Esophagus squamous epithelium (tissue), 5 donors: ENCODE measurements at regions not wholly inside any gene's neighbourhood (a gene's known extent, or its start where the extent isn't known, plus 50 kb on each side); places are given as distances from the start of the nearest gene placed in this dataset.

Experiments
- DNase-seq: peaks from one replicate; lab custom pipeline; 2025; lab: John Stamatoyannopoulos, UW
- H3K27ac ChIP-seq, 4 donors: fragments of 200-600 bp; sonication (generic); one replicate each; pipeline ENCODE4 v1.5.1; 2016 to 2019; ENCODE audit warnings: mild to moderate bottlenecking in 1 of 4
- H3K27me3 ChIP-seq, 4 donors: fragments of 200-600 bp; sonication (generic); 1 replicate in 3 of 4; 2 replicates in 1 of 4; pipeline versions ENCODE4 v1.5.1 to v1.6.0; 2017 to 2021; ENCODE audit warnings: antibody characterized with exemption in 1 of 4
- H3K36me3 ChIP-seq, 3 donors: fragments of 200-600 bp; sonication (generic); one replicate each; pipeline ENCODE4 v1.5.1; 2016 to 2019
- H3K4me1 ChIP-seq, 3 donors: fragments of 200-600 bp; sonication (generic); one replicate each; pipeline ENCODE4 v1.5.1; 2017 to 2019
- H3K4me3 ChIP-seq, 4 donors: fragments of 200-600 bp; sonication (generic); 1 replicate in 3 of 4; 2 replicates in 1 of 4; pipeline ENCODE4 v1.5.1; 2016 to 2019; ENCODE audit warnings: mild to moderate bottlenecking in 2 of 4, moderate library complexity in 1 of 4
- H3K9me3 ChIP-seq, 3 donors: fragments of 200-600 bp; sonication (generic); one replicate each; pipeline ENCODE4 v1.5.1; 2016 to 2019
- CTCF ChIP-seq, 6 experiments: fragments of 450-650 bp in 4 of 6; fragments of 200-600 bp in 2 of 6; sonication (generic) in 2 of 6; IDR thresholded peaks; one replicate each; pipeline ENCODE4 v1.5.1; 2016 to 2019; ENCODE audit warnings: antibody characterized with exemption in 6 of 6, mild to moderate bottlenecking in 4 of 6, moderate library complexity in 4 of 6
- POLR2A ChIP-seq, 4 donors: fragments of 450-650 bp; IDR thresholded peaks; one replicate each; pipeline ENCODE4 v1.6.1; 2017; ENCODE audit warnings: antibody characterized with exemption in 4 of 4, mild to moderate bottlenecking in 4 of 4, moderate library complexity in 3 of 4
- WGBS, 2 donors: methylation state at CpG; one replicate each; pipeline ENCODE4 v1.1.5; 2018; 5-methylcytosine and 5-hydroxymethylcytosine counted together
- intact Hi-C: fragments of 100-400 bp; cut with DNase I; formaldehyde crosslinking; loops from one replicate; pipeline ENCODE4 v1.15.0; 2022
- donor health status: DM: yes; HTN: yes; CAD: no.

- TF ChIP-seq CTCF (IDR thresholded peaks at IDR 0.05) (no peak), POLR2A (IDR thresholded peaks at IDR 0.05) (no peak)
- H3K36me3 ChIP-seq, result no peaks in the 10 kb centered on the region
- no peaks in the 10 kb centered on the region for H3K27me3 ChIP-seq
- intact Hi-C loops, result no loop called here
- 49 to 55% methylated on average over 8 of the region's 8 CpGs for WGBS, 2 donors
- no peaks in the 10 kb centered on the region for H3K4me1 ChIP-seq
- H3K27ac ChIP-seq, result no peak overlapping the region
- DNase-seq, result no peak
- no peak overlapping the region for H3K4me3 ChIP-seq
- H3K9me3 ChIP-seq, result no peaks in the 10 kb centered on the region
These were observed 470.5 kb downstream of the EPHA3 start for GRCh38 chr3:89577637-89578530.

GRCh38 chr3:89580859-89581258 lies 473.4 kb downstream of the EPHA3 start:
- Histone ChIP-seq H3K36me3 (no peaks in the 10 kb centered on the region), H3K9me3 (no peaks in the 10 kb centered on the region), H3K27me3 (no peaks in the 10 kb centered on the region), H3K27ac (no peak overlapping the region), H3K4me3 (no peak overlapping the region), H3K4me1 (no peaks in the 10 kb centered on the region)
- intact Hi-C loops, result no loop called here
- no peak for DNase-seq
- TF ChIP-seq POLR2A (IDR thresholded peaks at IDR 0.05) (no peak), CTCF (IDR thresholded peaks at IDR 0.05) (no peak)
- WGBS, 2 donors, result 45 to 51% methylated on average over 3 of the region's 3 CpGs

GRCh38 chr3:89584398-89584797 lies 477.0 kb downstream of the EPHA3 start:
- H3K27me3 ChIP-seq, result no peaks in the 10 kb centered on the region
- H3K27ac ChIP-seq, result no peak overlapping the region
- WGBS, 2 donors, result 57 to 58% methylated on average over 3 of the region's 3 CpGs
- intact Hi-C loops, result no loop called here
- H3K4me1 ChIP-seq, result no peaks in the 10 kb centered on the region
- H3K9me3 ChIP-seq, result no peaks in the 10 kb centered on the region
- H3K4me3 ChIP-seq, result no peak overlapping the region
- TF ChIP-seq CTCF (IDR thresholded peaks at IDR 0.05), result no peak
- no peak for TF ChIP-seq POLR2A (IDR thresholded peaks at IDR 0.05)
- DNase-seq, result no peak
- H3K36me3 ChIP-seq, result no peaks in the 10 kb centered on the region

- WGBS, 2 donors, result 72 to 73% methylated on average over 2 of the region's 2 CpGs
- no peak for DNase-seq
- intact Hi-C loops, result no loop called here
These were observed 478.8 kb downstream of the EPHA3 start for GRCh38 chr3:89586256-89586655.

More at GRCh38 chr3:89586256-89586655, 478.8 kb downstream of the EPHA3 start:
- Histone ChIP-seq H3K27me3 (no peaks in the 10 kb centered on the region), H3K27ac (no peak overlapping the region), H3K4me1 (no peaks in the 10 kb centered on the region), H3K36me3 (no peaks in the 10 kb centered on the region), H3K9me3 (no peaks in the 10 kb centered on the region), H3K4me3 (no peak overlapping the region)
- no peak for TF ChIP-seq CTCF (IDR thresholded peaks at IDR 0.05)
- TF ChIP-seq POLR2A (IDR thresholded peaks at IDR 0.05), result no peak
